Rectal smooth muscle tissue (tissue), 1 donor: ENCODE measurements at regions not wholly inside any gene's neighbourhood (a gene's known extent, or its start where the extent isn't known, plus 50 kb on each side); places are given as distances from the start of the nearest gene placed in this dataset.

Experiments
- H3K27ac ChIP-seq: one replicate; pipeline ENCODE4 v1.7.0; 2013; ENCODE audit warnings: low read depth, low read length, inconsistent platforms
- H3K27me3 ChIP-seq: one replicate; pipeline ENCODE4 v1.7.0; 2013; ENCODE audit warnings: low read length; ENCODE audit not compliant: control insufficient read depth, insufficient read depth
- H3K36me3 ChIP-seq: one replicate; pipeline ENCODE4 v1.7.0; 2013; ENCODE audit warnings: low read length; ENCODE audit not compliant: control insufficient read depth, insufficient read depth
- H3K4me1 ChIP-seq: one replicate; pipeline ENCODE4 v1.7.0; 2013; ENCODE audit warnings: low read length; ENCODE audit not compliant: control insufficient read depth, insufficient read depth
- H3K4me3 ChIP-seq: one replicate; pipeline ENCODE4 v1.7.0; 2013; ENCODE audit warnings: low read length
- H3K9ac ChIP-seq: one replicate; pipeline ENCODE4 v1.7.0; 2013; ENCODE audit warnings: low read length

DNA sequence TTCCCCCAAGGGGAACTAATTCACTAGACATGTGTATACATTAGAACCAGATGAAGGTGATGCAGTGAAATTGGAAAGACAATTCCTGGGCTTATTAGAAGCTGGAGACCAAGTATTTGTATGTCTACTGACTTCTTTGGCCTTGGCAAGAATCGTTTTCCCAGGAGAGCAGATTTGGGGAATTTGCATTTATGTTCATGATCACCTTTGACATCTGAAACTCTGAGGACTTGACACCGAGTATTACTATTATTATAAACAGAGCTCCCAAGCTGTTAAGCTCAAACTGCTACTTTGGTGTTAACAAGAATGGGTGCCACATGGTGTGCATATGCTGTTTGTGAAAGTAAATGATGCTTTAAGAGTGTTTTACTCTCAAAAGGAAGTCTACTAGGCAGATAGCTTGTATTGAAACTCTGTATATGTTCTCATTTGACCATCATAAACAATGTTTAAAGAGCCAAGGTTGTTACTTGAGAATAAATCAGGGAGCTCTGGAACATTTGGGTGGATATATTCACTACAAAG, 519.8 kb upstream of the GOLIM4 start:
- H3K27me3 ChIP-seq, result no peaks in the 10 kb centered on the region
- no peak overlapping the region for H3K27ac ChIP-seq
- H3K9ac ChIP-seq, result no peak overlapping the region
- no peak overlapping the region for H3K4me3 ChIP-seq
- no peaks in the 10 kb centered on the region for H3K36me3 ChIP-seq
- no peaks in the 10 kb centered on the region for H3K4me1 ChIP-seq

DNA sequence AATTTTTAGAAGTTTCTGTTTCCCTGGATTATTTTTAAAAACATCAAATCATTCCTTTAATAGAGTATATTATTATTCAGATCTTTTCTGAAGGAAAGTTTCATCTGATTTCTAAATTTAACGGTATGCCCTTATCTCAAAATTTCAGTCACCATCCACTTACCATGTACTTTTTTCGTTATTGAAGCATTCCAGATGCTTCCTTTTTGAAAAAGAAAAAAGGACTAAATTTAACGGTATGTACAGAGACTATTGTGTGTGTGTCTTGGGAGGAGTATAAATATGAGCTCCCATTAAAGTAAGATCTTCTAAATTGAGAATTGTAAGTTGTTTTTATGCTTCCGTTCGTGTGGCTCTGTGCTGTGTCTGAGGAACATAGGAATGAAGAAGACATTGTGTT, 517.4 kb upstream of the GOLIM4 start:
- no peaks in the 10 kb centered on the region for H3K4me1 ChIP-seq
- H3K27me3 ChIP-seq, result no peaks in the 10 kb centered on the region
- H3K27ac ChIP-seq, result no peak overlapping the region
- no peaks in the 10 kb centered on the region for H3K36me3 ChIP-seq
- H3K9ac ChIP-seq, result no peak overlapping the region
- no peak overlapping the region for H3K4me3 ChIP-seq

DNA sequence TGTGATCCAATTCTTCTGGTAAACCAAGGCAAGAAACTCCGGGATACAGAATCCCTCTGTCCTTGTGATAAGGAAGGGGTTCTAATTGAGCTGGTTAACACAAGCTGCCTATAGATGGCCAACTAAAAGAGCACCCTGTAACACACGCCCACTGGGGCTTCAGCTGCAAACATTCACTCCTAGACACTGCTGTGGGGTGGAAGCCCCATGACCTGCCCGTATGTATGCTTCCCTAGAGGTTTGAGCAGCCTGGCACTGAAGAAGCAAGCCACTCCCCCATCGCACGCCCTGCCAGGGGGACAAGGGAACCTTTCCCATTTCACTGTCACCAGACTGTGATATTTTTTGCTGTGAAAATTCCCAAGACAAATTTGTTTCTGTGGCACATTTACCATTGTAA, 516.9 kb upstream of the GOLIM4 start:
- no peak overlapping the region for H3K4me3 ChIP-seq
- no peak overlapping the region for H3K27ac ChIP-seq
- H3K4me1 ChIP-seq, result no peaks in the 10 kb centered on the region
- no peaks in the 10 kb centered on the region for H3K36me3 ChIP-seq
- H3K27me3 ChIP-seq, result no peaks in the 10 kb centered on the region
- H3K9ac ChIP-seq, result no peak overlapping the region

DNA sequence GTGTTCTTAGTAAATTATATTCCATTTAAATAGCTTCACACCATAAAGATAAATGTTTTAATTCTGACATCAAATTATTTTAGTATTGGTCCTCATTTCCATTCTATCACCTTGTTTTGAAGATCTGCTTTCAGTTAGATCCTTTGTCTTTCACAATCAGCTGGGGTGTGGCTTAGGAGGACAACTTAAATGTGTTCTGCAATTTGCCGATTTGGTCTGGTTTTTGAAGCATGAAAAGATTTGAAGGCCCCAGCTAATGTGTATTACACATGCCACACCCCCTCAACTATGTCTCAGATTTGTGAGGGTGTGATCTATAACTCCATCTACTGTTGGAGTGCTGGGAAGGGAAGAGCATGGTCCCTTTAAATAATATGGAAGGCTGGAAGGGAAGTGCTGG, 516.1 kb upstream of the GOLIM4 start:
- no peaks in the 10 kb centered on the region for H3K4me1 ChIP-seq
- no peaks in the 10 kb centered on the region for H3K36me3 ChIP-seq
- H3K9ac ChIP-seq, result no peak overlapping the region
- H3K27me3 ChIP-seq, result no peaks in the 10 kb centered on the region
- no peak overlapping the region for H3K4me3 ChIP-seq
- no peak overlapping the region for H3K27ac ChIP-seq

DNA sequence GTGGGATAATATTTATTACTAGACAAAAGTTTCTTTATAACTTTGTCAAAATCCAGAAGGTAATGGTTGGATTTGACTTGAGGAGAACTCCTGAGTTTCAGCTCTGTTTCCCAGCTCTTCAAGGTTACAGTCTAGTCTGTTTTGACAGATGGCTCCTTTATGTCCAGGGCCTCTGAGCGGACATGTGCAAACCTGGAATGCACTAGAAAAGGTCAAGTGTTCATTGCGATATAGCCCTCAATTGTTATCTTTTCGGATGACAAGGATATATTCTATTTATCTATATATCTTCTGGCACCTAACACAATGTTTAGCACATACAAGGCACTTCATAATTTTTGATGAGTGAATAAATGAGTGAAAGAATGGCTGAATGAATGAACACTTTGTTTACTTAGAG, 513.2 kb upstream of the GOLIM4 start:
- Histone ChIP-seq H3K36me3 (no peaks in the 10 kb centered on the region), H3K27ac (no peak overlapping the region), H3K4me3 (no peak overlapping the region), H3K4me1 (no peaks in the 10 kb centered on the region), H3K27me3 (no peaks in the 10 kb centered on the region), H3K9ac (no peak overlapping the region)

DNA sequence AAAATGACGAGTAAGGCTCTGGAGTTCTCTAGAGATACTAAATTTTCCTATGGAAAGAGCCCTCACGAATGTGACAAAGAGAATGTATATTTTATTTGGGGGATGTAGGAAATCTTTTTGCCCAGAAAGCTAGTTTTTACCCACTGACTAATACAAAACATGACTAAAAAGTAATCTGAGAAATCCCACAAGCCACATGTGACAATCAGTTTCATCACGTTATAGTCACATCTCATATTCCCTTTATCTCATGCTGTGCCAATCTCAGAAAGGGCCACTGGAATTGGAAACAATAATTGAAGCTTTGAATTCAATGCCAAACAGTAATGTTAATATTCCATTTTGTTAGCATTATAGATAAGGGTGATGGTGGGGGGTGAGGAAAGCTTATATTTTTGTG, 509.0 kb upstream of the GOLIM4 start:
- H3K36me3 ChIP-seq, result no peaks in the 10 kb centered on the region
- H3K9ac ChIP-seq, result no peak overlapping the region
- H3K4me3 ChIP-seq, result no peak overlapping the region
- no peak overlapping the region for H3K27ac ChIP-seq
- no peaks in the 10 kb centered on the region for H3K27me3 ChIP-seq
- H3K4me1 ChIP-seq, result no peaks in the 10 kb centered on the region

GRCh38 chr3:168598250-168598649, 502.5 kb upstream of the GOLIM4 start:
- Histone ChIP-seq H3K27ac (no peak overlapping the region), H3K36me3 (no peaks in the 10 kb centered on the region), H3K9ac (no peak overlapping the region), H3K27me3 (no peaks in the 10 kb centered on the region), H3K4me3 (no peak overlapping the region), H3K4me1 (no peaks in the 10 kb centered on the region)

GRCh38 chr3:168596175-168596823, 500.6 kb upstream of the GOLIM4 start:
- H3K36me3 ChIP-seq, result no peaks in the 10 kb centered on the region
- no peak overlapping the region for H3K4me3 ChIP-seq
- no peaks in the 10 kb centered on the region for H3K4me1 ChIP-seq
- no peak overlapping the region for H3K9ac ChIP-seq
- H3K27me3 ChIP-seq, result no peaks in the 10 kb centered on the region
- no peak overlapping the region for H3K27ac ChIP-seq

GRCh38 chr3:168591587-168591986, 495.9 kb upstream of the GOLIM4 start:
- Histone ChIP-seq H3K4me3 (no peak overlapping the region), H3K27ac (no peak overlapping the region), H3K4me1 (no peaks in the 10 kb centered on the region), H3K36me3 (no peaks in the 10 kb centered on the region), H3K9ac (no peak overlapping the region), H3K27me3 (no peaks in the 10 kb centered on the region)

GRCh38 chr3:168589376-168589775, 493.7 kb upstream of the GOLIM4 start:
- Histone ChIP-seq H3K9ac (no peak overlapping the region), H3K4me3 (no peak overlapping the region), H3K4me1 (no peaks in the 10 kb centered on the region), H3K27ac (no peak overlapping the region), H3K27me3 (no peaks in the 10 kb centered on the region), H3K36me3 (no peaks in the 10 kb centered on the region)

DNA sequence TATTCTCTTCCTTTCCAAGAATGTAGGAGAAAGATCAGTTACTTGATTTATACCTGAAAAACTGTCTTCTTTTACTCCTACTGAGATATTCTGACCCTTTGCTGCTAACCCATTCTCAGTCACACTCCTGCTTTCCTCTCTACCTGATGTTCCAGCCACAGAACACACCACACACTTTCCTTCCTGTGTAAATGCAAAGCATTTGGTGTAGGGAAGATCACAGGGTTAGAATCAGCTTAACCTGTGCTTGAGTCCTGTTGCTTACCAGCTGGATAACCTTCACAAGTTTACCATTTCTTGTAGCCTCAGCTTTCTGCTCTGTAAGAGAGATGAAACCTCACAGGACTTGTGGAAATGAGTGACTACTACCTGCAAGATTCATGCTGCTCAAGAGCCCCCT, 489.8 kb upstream of the GOLIM4 start:
- Histone ChIP-seq H3K27me3 (no peaks in the 10 kb centered on the region), H3K9ac (no peak overlapping the region), H3K36me3 (no peaks in the 10 kb centered on the region), H3K27ac (no peak overlapping the region), H3K4me1 (no peaks in the 10 kb centered on the region), H3K4me3 (no peak overlapping the region)

GRCh38 chr3:168583977-168584376, 488.3 kb upstream of the GOLIM4 start:
- Histone ChIP-seq H3K36me3 (no peaks in the 10 kb centered on the region), H3K27me3 (no peaks in the 10 kb centered on the region), H3K27ac (no peak overlapping the region), H3K9ac (no peak overlapping the region), H3K4me3 (no peak overlapping the region), H3K4me1 (no peaks in the 10 kb centered on the region)

- Histone ChIP-seq H3K27ac (no peak overlapping the region), H3K4me1 (no peaks in the 10 kb centered on the region), H3K9ac (no peak overlapping the region), H3K36me3 (no peaks in the 10 kb centered on the region), H3K4me3 (no peak overlapping the region), H3K27me3 (no peaks in the 10 kb centered on the region)
Observed at GRCh38 chr3:168582503-168582902, 486.8 kb upstream of the GOLIM4 start.
